ENCODE measurements at regions not wholly inside any gene's neighbourhood (a gene's known extent, or its start where the extent isn't known, plus 50 kb on each side); places are given as distances from the start of the nearest gene placed in this dataset.

GRCh38 chr11:129273944-129274711, 82.0 kb upstream of the ARHGAP32 start:
- no peak for DNase-seq (ENCODE audit: low read depth)
- TF ChIP-seq, protein P1, sequence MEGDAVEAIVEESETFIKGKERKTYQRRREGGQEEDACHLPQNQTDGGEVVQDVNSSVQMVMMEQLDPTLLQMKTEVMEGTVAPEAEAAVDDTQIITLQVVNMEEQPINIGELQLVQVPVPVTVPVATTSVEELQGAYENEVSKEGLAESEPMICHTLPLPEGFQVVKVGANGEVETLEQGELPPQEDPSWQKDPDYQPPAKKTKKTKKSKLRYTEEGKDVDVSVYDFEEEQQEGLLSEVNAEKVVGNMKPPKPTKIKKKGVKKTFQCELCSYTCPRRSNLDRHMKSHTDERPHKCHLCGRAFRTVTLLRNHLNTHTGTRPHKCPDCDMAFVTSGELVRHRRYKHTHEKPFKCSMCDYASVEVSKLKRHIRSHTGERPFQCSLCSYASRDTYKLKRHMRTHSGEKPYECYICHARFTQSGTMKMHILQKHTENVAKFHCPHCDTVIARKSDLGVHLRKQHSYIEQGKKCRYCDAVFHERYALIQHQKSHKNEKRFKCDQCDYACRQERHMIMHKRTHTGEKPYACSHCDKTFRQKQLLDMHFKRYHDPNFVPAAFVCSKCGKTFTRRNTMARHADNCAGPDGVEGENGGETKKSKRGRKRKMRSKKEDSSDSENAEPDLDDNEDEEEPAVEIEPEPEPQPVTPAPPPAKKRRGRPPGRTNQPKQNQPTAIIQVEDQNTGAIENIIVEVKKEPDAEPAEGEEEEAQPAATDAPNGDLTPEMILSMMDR (conservative IDR thresholded peaks at IDR 0.05; ENCODE audit: control insufficient read depth, insufficient read depth, low read depth, low read length) = no peak
- no peak overlapping the region for H3K4me3 ChIP-seq (ENCODE audit: control insufficient read depth, low read depth, low read length)

- no peak for DNase-seq (ENCODE audit: low read depth)
- no peak overlapping the region for H3K4me3 ChIP-seq (ENCODE audit: control insufficient read depth, low read depth, low read length)
- TF ChIP-seq, protein P1 (conservative IDR thresholded peaks at IDR 0.05; ENCODE audit: control insufficient read depth, insufficient read depth, low read depth, low read length) = no peak
Measured at GRCh38 chr11:129273322-129273721, 81.2 kb upstream of the ARHGAP32 start.

DNA sequence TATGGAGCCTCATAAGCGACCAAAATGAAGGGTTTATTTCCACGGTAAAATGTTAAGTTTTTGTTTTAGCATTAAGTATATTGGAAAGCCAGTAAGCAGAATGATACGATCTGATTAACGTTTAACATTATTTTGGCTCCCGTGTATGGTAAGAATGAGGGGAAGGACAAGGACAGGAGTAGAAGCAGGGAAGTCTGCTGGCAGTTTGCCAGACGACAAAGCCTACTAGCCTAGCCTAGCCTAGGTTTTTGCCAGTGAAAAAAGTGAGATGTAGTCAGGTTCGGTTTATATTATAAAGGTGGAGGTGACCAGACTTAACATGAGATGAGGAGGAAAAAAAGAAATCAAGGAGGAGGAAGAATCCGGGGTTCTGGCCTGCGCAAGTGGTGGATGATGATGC, 78.9 kb upstream of the ARHGAP32 start:
- DNase-seq (ENCODE audit: low read depth) = no peak
- H3K4me3 ChIP-seq (ENCODE audit: control insufficient read depth, low read depth, low read length) = no peak overlapping the region
- TF ChIP-seq, protein P1 (conservative IDR thresholded peaks at IDR 0.05; ENCODE audit: control insufficient read depth, insufficient read depth, low read depth, low read length) = no peak

- no peak for DNase-seq (ENCODE audit: low read depth)
- TF ChIP-seq, protein P1 (conservative IDR thresholded peaks at IDR 0.05; ENCODE audit: control insufficient read depth, insufficient read depth, low read depth, low read length) = no peak
- H3K4me3 ChIP-seq (ENCODE audit: control insufficient read depth, low read depth, low read length) = no peak overlapping the region
Measured at GRCh38 chr11:129270446-129270845, 78.3 kb upstream of the ARHGAP32 start.

DNA sequence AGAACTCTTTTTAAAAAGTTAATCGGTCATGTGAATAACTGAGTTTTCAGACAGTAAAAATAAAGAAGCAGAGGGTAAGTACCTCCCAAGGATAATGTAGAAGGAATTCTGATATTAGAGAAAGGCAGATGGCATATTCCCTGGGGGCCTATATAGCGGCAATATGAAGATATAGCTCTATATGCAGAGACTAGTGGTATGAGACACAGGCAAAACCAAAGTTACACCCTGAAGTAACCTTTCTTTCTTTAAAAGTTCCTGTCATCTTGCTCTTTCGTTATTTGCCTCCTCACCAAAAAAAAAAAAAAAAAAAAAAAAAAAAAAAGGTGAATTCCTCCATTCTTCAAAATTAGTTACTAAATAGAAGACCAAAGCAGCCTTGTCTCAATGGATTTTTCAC, 76.2 kb upstream of the ARHGAP32 start:
- TF ChIP-seq, protein P1 (conservative IDR thresholded peaks at IDR 0.05; ENCODE audit: control insufficient read depth, insufficient read depth, low read depth, low read length) = no peak
- no peak overlapping the region for H3K4me3 ChIP-seq (ENCODE audit: control insufficient read depth, low read depth, low read length)
- DNase-seq (ENCODE audit: low read depth) = no peak

DNA sequence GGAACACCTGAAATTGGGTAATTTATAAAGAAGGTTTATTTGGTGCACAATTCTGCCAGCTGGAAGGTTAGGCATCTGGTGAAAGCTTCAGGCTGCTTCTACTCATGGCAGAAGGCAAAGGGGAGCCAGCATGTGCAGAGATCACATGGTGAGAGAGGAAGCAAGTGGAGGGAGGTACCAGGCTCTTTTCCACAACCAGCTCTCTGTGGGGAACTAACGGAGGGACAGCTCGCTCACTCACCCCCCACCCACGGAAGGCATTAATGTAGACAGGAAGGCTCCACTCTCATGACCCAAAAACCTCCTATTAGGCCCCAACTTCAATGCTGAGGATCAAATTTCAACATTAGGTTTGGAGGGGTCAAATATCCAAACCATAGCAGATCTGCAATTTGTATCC, 75.6 kb upstream of the ARHGAP32 start:
- H3K4me3 ChIP-seq (ENCODE audit: control insufficient read depth, low read depth, low read length) = no peak overlapping the region
- no peak for DNase-seq (ENCODE audit: low read depth)
- TF ChIP-seq, protein P1 (conservative IDR thresholded peaks at IDR 0.05; ENCODE audit: control insufficient read depth, insufficient read depth, low read depth, low read length) = no peak
